Upper lobe of left lung (tissue), 6 donors: ENCODE measurements at regions not wholly inside any gene's neighbourhood (a gene's known extent, or its start where the extent isn't known, plus 50 kb on each side); places are given as distances from the start of the nearest gene placed in this dataset.

ENCODE experiments used
- ATAC-seq, 2 donors: fragments of 200-7000 bp; cut with Tn5 transposase; one replicate each; pipeline ENCODE4 v1.9.1; 2022; ENCODE audit warnings: mild to moderate bottlenecking in 2 of 2, moderate library complexity in 2 of 2; ENCODE audit not compliant: low FRiP score in 2 of 2
- DNase-seq, 2 donors: peaks; one replicate each; pipeline ENCODE4 v3.0.0-alpha.2; 2019 to 2020
- H3K27ac ChIP-seq, 4 donors: fragments of 200-600 bp; sonication (generic); one replicate each; pipeline ENCODE4 v1.5.1; 2016 to 2019
- H3K27me3 ChIP-seq, 4 donors: fragments of 200-600 bp; sonication (generic); one replicate each; pipeline ENCODE4 v1.5.1; 2017 to 2019
- H3K36me3 ChIP-seq, 4 donors: fragments of 200-600 bp; sonication (generic); one replicate each; pipeline ENCODE4 v1.5.1; 2016 to 2019
- H3K4me1 ChIP-seq, 4 donors: fragments of 200-600 bp; sonication (generic); one replicate each; pipeline ENCODE4 v1.5.1; 2018 to 2019
- H3K4me3 ChIP-seq, 4 donors: fragments of 200-600 bp; sonication (generic); one replicate each; pipeline ENCODE4 v1.5.1; 2017 to 2019; ENCODE audit warnings: mild to moderate bottlenecking in 2 of 4, moderate library complexity in 1 of 4
- H3K9me3 ChIP-seq, 4 donors: fragments of 200-600 bp; sonication (generic); one replicate each; pipeline ENCODE4 v1.5.1; 2018 to 2019
- EP300 ChIP-seq, 4 donors: sonication (generic); formaldehyde crosslinking; IDR thresholded peaks; one replicate each; pipeline ENCODE4 v1.5.1; 2017; ENCODE audit warnings: antibody characterized with exemption in 4 of 4, control low read depth in 2 of 4
- POLR2A ChIP-seq, 4 donors: fragments of 450-650 bp; IDR thresholded peaks; one replicate each; pipeline ENCODE4 v1.5.1; 2016 to 2017; ENCODE audit warnings: antibody characterized with exemption in 4 of 4, mild to moderate bottlenecking in 2 of 4
- POLR2AphosphoS5 ChIP-seq, 2 donors: sonication (generic); formaldehyde crosslinking; IDR thresholded peaks; one replicate each; pipeline ENCODE4 v1.5.1; 2017; ENCODE audit warnings: antibody characterized with exemption in 2 of 2
- WGBS, 2 donors: methylation state at CpG; one replicate each; pipeline ENCODE4 v1.1.5; 2017 to 2018; 5-methylcytosine and 5-hydroxymethylcytosine counted together
- TF ChIP-seq, protein P1 (sequence below), 6 experiments: fragments of 450-650 bp in 4 of 6; fragments of 200-600 bp in 2 of 6; sonication (generic) in 2 of 6; IDR thresholded peaks; one replicate each; pipeline ENCODE4 v1.5.1; 2016 to 2019; ENCODE audit warnings: antibody characterized with exemption in 6 of 6
- donor health status: DM: no; HTN: no; CAD: no; lungs with moderate emphysema.
- donor health status: DM: no; HTN: yes; CAD: no; lungs with severe emphysema.

DNA sequence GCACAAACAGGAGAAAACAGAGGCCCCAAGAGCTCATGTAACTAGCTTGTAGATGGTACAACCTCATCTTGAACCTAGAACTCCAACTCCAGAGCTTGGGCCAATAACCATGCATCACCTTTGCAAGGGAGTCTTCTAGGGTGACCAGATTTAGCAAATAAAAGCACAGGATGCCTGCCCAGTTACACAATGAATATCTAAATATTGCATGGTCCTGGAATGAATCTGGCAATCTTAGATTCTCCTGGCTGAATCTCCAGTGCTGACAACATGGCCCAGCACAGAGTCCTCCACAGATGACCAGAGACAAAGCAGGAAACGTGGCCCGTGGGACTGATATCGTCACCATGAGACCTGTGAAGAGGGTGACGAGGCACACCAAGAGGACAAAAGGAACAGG lies 494.1 kb downstream of the PREX1 start:
- 77 to 92% methylated on average over 4 of the region's 4 CpGs for WGBS, 2 donors
- DNase-seq = no peak
- H3K9me3 ChIP-seq = no peaks in the 10 kb centered on the region
- H3K27ac ChIP-seq = no peak overlapping the region
- no peak for ATAC-seq
- no peaks in the 10 kb centered on the region for H3K36me3 ChIP-seq
- no peaks in the 10 kb centered on the region for H3K4me1 ChIP-seq
- no peaks in the 10 kb centered on the region for H3K27me3 ChIP-seq
- TF ChIP-seq, protein P1, sequence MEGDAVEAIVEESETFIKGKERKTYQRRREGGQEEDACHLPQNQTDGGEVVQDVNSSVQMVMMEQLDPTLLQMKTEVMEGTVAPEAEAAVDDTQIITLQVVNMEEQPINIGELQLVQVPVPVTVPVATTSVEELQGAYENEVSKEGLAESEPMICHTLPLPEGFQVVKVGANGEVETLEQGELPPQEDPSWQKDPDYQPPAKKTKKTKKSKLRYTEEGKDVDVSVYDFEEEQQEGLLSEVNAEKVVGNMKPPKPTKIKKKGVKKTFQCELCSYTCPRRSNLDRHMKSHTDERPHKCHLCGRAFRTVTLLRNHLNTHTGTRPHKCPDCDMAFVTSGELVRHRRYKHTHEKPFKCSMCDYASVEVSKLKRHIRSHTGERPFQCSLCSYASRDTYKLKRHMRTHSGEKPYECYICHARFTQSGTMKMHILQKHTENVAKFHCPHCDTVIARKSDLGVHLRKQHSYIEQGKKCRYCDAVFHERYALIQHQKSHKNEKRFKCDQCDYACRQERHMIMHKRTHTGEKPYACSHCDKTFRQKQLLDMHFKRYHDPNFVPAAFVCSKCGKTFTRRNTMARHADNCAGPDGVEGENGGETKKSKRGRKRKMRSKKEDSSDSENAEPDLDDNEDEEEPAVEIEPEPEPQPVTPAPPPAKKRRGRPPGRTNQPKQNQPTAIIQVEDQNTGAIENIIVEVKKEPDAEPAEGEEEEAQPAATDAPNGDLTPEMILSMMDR (IDR thresholded peaks at IDR 0.05) = no peak
- TF ChIP-seq POLR2AphosphoS5 (IDR thresholded peaks at IDR 0.05) (no peak), EP300 (IDR thresholded peaks at IDR 0.05) (no peak), POLR2A (IDR thresholded peaks at IDR 0.05) (no peak)
- no peak overlapping the region for H3K4me3 ChIP-seq

GRCh38 chr20:48332555-48332954 lies 495.2 kb downstream of the PREX1 start:
- Histone ChIP-seq H3K36me3 (no peaks in the 10 kb centered on the region), H3K4me3 (no peak overlapping the region), H3K27me3 (no peaks in the 10 kb centered on the region), H3K4me1 (no peaks in the 10 kb centered on the region), H3K9me3 (no peaks in the 10 kb centered on the region), H3K27ac (no peak overlapping the region)
- TF ChIP-seq POLR2A (IDR thresholded peaks at IDR 0.05) = no peak
- TF ChIP-seq, protein P1 (IDR thresholded peaks at IDR 0.05) = no peak
- TF ChIP-seq POLR2AphosphoS5 (IDR thresholded peaks at IDR 0.05) = no peak
- no peak for TF ChIP-seq EP300 (IDR thresholded peaks at IDR 0.05)
- DNase-seq (no peak), ATAC-seq (no peak)
- WGBS, 2 donors = 47 to 63% methylated on average over 3 of the region's 3 CpGs

DNA sequence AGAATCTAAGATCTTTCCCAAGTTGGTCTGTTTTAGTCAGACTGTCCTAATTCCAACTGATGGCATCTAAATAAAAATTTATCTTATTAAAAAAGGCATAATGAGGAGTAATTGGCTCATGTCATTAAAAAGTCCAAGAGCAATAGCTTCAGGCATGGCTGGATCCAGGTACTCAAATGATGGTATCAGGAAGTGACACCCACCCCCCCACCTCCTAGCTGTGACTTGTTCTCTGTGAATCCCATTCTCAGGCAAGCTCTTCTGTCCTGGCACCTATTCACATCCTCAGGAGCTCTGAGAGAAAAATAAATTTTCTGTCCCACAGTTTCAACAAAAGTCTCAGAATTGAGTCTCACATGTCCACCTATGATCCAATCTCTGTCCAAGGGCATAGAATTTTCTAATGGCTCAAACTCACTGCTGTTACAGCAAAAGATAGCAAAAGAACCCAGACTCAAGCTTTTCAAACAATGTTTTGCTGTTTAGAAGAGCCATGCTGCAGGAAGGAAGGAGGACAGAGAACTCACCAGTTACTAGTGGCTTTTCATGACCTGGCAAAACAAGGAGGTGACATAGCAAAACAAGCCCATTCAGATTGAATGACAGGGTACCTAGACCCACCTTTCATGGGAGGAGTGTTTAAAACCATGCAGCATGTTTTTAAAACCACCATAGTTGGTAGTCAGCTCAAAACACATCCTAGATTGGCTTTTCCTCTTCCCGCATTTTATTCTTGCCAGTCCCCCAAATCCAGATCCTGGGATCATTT lies 496.1 kb downstream of the PREX1 start:
- no peak for ATAC-seq
- Histone ChIP-seq H3K4me3 (no peak overlapping the region), H3K4me1 (no peaks in the 10 kb centered on the region), H3K27me3 (no peaks in the 10 kb centered on the region), H3K27ac (no peak overlapping the region), H3K9me3 (no peaks in the 10 kb centered on the region), H3K36me3 (no peaks in the 10 kb centered on the region)
- TF ChIP-seq POLR2A (IDR thresholded peaks at IDR 0.05) (no peak), POLR2AphosphoS5 (IDR thresholded peaks at IDR 0.05) (no peak), EP300 (IDR thresholded peaks at IDR 0.05) (no peak)
- TF ChIP-seq, protein P1 (IDR thresholded peaks at IDR 0.05) = no peak
- DNase-seq = no peak
- 88 to 92% methylated on average over 1 of the region's 1 CpG for WGBS, 2 donors

DNA sequence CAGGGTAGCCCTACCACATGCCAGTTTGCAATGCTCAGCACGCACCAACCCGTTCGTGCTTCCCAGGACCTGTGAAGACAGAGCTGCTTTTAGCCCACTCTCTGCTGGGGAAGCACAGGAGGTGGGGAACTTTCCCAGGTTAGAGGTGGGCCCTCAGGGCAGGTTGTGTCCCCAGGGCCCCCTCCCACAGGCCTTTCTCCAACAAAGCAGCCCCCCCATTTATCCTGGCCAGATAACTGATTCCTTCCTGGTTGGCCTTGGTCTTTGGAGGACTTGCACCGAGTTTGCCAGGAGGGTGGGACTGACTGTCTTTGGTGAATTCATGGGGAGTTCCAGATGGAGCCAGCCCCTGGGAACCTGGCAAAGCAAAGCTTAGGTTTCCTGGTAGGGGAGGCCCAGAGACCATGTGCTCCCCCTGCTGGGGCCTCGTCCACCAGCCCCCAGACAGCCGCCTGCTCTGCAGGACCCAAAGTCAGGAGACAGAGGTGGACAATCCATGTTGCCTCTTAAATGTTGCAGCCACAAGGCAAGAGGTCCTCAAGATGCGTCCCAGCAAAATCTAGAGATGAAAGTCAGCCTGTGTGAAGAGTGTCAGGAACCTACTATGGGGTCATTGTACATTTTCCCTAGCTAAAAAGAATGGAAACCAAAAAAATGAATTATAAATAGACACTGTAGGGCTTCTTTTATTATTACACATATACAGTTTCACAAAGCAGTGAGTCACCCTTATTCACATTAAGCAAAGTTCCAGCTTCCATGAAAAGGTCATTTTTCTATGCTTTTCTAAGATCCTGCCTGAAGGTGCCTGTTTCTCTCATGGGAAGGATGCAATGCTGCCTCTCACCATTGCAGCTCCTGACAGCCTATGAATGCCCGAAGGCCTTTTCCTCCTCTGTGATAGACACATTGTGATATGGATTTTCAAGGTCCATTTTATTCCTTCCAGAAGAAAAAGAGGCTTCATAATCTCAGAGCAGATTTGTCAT lies 497.8 kb downstream of the PREX1 start:
- Histone ChIP-seq H3K9me3 (no peaks in the 10 kb centered on the region), H3K27me3 (no peaks in the 10 kb centered on the region), H3K36me3 (no peaks in the 10 kb centered on the region), H3K27ac (no peak overlapping the region), H3K4me3 (no peak overlapping the region), H3K4me1 (no peaks in the 10 kb centered on the region)
- no peak for TF ChIP-seq POLR2A (IDR thresholded peaks at IDR 0.05)
- TF ChIP-seq, protein P1 (IDR thresholded peaks at IDR 0.05) = peak in 1 of 6 experiments; percentile 16
- no peak for TF ChIP-seq POLR2AphosphoS5 (IDR thresholded peaks at IDR 0.05)
- TF ChIP-seq EP300 (IDR thresholded peaks at IDR 0.05) = no peak
- ATAC-seq = no peak
- peak in 1 of 2 donors; percentile 23 for DNase-seq
- WGBS, 2 donors = 81 to 84% methylated on average over 5 to 8 of the region's 8 CpGs
